SHP77 (cell line): ENCODE measurements at regions not wholly inside any gene's neighbourhood (a gene's known extent, or its start where the extent isn't known, plus 50 kb on each side); places are given as distances from the start of the nearest gene placed in this dataset.

ENCODE experiments used
- DNase-seq, 2 experiments: peaks; one replicate each; lab custom pipeline; 2025; lab: John Stamatoyannopoulos, UW

DNA sequence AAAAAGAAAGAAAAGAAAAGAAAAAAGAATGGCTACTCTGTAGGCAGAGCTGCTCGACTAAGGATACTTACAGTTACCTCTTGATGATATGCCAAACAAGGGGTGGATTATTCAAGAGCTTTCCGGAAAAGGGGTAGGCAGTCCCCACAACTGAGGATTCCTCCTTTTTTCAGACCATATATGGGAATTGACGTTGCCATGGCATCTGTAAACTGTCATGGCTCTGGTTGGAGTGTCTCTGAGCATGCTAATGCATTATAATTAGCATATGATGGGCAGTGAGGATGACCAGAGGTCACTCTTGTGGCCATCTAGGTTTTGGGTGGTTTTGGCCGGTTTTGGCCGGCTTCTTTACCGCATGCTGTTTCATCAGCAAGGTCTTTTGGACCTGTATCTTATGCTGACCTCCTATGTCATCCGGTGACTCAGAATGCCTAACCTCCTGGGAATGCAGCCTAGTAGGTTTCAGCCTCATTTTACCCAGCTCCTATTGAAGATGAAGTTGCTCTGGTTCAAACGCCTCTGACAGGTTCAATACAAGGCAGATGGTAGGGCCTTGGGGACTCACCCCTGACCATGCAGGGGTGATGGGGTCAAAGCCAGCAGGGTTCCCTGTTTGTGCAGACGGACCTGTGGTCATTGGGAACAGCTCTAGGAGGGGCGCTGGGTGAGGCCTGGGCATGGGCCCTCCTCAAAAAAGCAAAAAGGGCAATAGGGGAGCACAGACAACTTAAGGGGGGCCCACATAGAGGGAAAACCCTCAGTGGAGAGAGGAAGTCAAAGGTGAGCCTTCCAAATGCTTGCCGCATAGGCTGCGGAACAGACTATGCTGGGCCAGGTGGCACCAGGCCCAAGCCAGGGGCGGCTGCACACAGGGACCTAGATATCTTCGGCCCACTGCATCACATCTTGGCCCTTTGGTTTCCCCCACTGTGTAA, 251.2 kb upstream of the RAB6C start:
- no peak for DNase-seq

DNA sequence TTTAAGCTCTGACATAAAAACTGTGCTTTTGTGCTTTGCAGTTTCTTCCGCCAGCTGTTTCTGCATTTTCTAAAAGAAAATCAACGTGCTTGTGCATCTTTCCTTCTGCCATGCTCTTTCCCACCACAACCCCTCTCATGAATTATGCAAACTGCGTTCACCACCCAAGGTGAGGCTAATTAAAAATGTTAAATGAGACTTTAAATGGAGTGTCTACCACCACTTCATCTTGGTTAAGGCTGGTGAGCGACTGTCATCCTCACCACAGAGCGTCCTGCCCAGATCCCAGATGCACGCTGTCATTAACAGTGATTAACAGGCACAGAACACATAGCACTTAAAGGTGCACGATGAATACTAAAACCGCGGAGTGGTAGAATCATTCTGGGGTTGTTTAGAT, 250.5 kb upstream of the RAB6C start:
- no peak for DNase-seq

DNA sequence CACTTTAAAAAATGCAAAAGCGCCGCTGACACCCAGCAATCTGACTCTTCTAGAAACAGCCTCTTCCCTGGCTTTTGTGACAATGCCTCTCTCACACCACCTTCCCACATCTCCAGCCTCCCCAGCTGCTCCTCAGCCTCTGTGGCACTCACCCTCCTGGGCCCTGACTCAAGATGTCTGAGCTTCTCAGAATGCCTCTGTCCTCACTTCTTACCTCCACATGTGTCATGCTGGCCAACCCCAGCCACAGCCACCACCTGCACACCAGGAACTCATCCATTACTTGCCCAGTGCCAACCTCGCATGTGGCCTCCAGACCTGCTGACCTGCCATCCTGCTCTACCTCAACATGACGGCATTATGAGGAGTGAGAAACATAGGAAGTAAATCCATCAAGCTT, 249.8 kb upstream of the RAB6C start:
- DNase-seq, result no peak

DNA sequence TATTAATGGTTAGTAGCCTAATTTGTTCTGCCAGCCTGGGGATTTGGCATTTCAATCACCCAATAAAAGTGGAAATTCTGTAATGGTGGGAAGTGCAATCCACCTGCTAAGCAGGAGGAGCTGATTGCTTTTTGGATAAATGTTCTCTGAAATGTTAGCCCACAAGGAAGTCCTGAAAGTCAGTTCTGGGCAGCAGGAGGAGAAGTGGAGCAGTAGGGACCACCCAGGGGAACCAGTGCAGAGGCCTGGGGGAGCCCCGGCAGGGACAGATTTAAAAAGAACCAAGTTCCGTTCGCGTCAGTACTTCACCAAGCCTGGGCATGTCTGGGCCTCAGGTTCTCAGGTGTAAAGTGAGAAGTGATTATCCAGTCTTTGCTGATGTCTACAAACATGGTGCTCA, 248.5 kb upstream of the RAB6C start:
- DNase-seq, result no peak

DNA sequence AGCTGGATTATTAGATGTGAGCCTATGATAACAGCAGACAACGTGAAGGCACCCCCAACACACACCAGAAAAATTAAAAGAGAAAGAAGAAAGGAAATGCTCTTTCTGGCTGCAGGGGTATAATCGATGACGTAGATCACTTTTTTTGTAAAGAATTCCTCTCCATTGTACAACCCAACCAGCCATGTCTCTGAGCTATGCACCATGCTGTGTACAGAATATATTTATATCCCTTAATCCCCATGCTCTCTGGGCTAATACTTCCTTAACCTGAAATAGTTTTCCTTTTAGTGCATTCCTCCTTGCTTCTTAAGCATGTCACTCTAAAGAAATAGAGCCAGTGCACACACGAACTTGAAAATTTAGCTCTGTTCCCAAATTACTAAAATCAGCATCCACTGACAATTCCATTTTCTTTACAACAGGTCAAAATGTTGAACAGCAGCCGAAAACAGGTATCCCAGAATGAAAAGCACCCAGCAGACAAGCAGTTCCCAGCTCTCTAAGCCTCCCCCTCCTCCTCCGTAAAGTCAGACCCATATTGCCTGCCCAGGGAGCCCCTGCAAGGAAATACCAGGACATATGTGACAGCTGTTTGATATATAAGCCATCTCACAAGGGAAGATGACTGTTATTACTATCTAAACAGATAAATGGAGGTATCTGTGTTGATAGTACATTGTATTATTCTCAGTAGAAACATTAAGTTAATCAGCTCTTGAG, 247.4 kb upstream of the RAB6C start:
- DNase-seq, result no peak

DNA sequence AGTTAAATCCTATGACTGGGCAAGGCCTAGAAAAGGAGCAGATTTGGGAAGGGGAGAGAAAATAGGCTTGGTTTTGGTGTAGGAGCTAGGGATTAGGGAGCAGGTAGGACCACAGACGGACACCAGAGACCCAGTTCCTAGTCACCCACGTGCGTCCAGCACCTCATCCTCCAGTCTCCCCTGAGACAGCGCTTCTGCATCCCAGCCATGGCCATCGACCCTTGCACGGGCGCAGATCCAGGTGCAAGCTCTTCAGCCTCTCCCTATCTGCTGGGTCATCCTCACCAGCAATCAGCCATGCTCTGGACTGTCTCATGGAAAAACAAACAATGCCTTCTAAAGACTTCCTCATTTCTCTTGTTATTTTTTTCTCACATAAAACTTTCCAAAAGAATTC, 246.8 kb upstream of the RAB6C start:
- DNase-seq, result no peak

DNA sequence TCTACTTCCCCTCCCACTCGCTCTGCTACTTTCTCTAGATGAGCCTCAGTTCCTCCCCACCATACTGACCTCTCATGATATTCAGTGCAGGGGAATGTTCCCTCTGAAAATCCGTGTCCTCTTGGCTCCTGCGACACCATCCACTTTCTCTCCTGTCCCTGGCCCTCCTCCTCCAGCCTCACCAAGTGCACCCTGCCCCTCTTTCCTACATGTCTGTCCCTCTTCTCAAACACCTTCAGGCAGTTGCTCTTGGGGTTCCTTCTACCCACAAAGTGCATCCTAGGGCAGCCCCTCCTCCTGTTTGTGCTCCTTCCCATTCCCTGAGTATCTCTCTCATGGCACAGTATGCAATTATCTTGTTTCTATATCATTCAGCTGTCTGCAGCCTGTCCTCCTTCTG, 246.4 kb upstream of the RAB6C start:
- no peak for DNase-seq

DNA sequence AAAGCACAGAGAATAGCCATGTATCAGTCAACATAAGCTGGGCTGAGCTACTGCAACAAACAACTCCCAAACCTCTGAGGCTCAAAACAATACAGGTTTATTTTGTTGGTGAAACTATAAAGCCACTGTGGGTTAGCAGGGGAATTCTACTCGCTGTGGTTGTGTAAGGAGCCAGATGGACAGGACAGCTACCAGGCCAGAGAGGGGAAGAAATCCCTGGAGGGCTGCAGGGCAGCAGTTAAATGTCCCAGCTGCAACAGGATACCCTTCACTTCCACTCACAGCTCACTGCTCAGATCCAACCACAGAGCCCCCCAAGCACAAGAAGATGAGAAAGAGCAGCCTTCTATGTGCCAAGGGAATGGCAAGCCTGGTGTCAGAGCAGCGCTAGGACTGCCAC, 245.9 kb upstream of the RAB6C start:
- DNase-seq, result no peak

DNA sequence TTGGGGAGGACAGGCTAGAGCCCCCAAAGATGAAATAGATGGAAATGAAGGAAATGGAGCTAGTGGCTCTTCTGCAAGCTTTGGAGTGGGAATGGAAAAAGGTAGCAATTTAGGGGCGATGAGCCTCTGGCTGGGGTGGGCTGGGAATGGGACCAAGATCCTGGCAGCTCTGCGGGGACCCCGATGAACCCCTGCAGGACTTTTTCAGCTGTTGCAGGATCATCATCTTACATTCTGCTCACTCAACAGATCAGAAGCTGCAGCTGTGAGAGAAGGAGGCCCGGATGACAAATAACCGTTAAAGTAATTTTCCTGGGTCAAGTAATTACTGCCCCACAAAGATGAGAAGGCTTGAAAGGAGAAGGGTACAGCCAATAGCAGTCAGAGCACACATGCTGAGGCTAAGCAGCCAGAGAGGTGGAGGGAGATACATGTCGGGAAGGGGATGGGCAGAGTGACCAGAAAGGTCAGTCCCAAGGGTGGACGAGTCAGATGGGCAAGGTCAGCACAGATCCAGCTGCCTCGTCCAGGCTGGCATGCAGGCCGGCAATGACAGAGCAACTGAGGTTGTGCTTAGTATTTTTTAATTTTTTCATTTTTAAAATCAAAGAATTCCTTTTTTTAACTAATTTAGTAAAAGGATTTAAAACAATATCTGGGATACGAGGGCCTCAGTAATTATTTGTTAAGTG, 245.0 kb upstream of the RAB6C start:
- DNase-seq, result no peak

DNA sequence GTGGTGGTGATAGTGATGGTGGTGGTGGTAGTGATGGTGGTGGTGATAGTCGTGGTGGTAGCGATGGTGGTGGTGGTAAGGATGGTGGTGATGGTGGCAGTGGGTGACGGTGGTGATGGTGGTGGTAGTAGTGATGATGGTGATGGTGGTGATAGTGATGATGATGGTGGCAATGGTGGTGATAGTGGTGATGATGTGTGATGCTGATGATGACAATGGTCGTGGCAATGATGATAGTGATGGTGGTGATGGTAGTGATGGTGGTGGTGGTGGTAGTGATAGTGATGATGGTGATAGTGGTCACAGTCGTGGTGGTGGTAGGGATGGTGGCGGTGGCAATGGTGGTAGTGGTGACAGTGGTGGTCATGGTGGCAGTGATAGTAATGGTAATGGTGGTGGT, 243.9 kb upstream of the RAB6C start:
- no peak for DNase-seq

DNA sequence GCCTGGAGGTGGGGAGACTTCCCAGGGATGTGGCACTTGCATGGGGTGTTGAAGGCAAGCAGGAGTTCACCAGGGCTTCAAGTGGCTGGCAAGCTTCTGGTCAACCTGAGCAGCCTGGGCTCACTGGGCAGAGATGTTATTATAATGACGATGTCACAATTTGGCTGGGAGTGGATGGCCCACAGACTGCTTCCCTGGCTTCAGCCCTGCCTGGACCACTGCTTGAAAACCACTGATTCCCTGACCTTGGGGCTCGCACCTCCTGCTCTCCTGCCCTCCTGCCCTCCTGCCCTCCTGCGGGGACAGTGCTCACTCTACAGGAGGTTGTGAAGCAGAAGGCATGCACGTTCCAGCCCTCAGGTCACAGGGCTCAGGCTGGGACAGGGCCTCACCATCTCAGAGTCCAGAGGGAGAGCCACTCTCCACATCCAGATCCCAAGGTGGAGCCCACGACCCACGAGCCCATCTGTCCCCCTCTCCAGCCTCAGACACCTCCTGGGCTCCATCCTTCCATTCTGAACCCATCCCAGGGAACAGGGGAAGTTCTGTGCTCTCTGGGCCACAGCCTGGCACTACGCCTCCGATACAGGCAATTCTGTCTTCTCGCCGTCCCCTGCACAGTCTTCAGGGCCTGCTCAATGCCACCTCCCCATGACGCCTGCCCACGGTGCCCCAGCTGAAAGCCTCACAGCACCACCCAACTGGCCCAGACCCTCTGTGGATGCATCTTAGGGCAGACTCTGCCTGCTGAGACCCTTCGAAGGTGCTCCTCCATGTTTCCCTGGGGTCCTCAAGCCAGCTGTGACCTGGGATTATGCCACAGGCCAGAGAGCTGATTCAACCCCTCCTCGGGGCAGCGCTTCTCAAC, 241.6 kb upstream of the RAB6C start:
- DNase-seq, result no peak

DNA sequence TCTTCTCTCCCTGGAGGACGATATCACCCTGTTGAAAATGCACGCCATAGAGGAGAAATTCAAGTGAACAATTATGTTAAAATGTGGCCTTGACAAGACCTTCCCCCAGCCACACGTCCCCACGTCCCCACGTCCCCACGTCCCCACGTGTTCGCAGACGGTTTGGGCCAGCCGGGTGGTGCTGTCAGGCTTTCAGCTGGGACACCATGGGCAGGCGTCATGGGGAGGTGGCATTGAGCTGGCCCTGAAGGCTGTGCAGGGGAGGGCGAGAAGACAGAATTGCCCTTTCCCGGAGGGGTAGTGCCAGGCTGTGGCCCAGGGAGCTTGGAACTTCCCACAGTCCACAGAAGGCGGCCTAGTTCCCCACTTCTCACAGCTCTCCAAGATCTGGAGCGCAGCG, 240.7 kb upstream of the RAB6C start:
- no peak for DNase-seq

DNA sequence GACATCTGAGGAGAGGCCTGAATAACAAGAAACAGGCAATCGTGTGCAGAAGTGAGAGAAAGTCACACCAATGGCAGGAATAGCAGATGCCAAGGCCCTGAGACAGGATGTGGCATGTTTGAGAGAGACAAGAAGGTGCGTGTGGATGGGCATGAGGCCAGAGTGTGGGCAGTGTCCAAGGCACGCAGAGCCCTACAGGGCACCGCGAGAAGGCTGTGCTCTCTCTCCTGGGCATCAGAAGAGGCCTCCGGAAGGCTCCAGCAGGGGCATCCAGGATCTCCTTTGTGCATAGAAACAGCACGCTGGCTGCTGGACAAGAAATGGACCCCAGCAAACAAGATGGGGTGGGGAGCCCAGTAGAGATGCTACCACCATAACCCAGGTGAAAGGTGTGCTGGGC, 239.0 kb upstream of the RAB6C start:
- DNase-seq, result no peak

DNA sequence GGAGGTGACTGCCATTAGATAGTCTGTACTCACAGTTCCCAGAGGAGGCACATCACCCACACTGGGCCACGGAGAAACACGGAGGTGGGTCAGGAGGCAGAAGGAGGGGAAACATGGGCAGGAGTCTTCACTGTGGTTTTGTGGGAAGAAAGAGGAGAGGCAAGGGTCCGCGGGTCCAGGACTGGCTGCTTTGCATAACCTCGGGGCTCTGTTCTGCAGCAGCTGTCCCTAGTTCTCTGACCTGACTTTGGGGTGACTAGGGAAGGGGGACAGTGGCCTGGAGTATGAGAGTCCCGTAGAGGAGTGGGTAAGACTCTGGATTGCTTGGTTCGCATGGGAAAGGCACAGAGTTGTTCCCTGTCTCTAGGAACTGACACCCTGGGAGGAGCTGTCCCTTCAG, 238.3 kb upstream of the RAB6C start:
- DNase-seq, result no peak

DNA sequence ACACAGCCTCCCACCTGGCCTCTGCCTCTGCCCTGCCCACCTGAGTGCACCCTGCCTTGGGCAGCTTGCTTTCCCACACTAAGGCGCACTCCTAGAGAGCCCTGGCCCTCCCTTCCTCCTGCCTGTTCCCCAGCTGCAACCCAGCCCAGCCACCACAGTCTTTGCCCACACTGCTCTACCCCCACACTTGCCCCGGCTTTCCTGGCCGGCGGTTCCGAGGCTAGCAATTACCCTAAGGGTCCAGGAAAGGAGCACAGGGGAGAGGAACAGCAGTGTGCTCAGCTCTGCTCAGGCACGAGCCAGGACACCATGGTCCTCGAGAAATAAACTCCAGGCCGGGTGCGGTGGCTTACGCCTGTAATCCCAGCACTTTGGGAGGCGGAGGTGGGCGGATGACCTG, 237.8 kb upstream of the RAB6C start:
- DNase-seq, result no peak

DNA sequence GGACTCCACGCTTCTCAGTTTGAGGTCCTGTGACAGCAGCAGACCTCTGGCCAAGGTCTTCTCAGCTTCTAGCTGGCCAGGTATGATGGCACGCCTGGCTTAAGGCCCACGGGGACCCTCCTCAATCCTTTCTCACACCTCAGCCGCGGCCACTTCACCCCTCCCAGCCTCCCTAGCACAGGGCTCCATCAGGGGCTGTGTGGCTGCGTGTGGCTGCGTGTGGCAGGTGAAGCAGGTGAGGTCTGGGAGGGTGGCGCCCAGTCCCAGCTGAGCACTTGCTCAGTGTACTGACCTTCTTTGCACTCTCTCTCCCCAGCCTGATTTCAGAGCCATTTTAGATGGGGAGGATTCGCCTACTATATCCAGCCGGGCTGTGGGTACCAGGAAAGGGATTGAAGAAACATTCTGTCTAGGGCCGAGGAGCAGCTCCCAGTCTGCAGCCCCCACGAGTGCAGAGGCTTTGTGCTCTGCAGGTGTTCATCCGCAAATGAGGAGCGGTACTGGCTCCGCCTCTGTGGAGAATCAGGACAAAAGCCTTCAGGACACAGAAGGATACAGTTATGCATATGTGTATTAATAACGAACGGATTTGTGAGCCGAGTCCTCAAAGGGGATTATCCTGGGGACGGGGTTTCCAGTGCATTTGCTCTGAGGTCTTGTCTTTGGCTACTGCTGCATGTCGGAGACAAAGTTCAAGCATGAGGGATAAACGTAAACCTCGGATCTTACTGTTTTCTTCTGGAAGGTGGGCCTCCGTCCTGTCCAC, 236.9 kb upstream of the RAB6C start:
- no peak for DNase-seq

DNA sequence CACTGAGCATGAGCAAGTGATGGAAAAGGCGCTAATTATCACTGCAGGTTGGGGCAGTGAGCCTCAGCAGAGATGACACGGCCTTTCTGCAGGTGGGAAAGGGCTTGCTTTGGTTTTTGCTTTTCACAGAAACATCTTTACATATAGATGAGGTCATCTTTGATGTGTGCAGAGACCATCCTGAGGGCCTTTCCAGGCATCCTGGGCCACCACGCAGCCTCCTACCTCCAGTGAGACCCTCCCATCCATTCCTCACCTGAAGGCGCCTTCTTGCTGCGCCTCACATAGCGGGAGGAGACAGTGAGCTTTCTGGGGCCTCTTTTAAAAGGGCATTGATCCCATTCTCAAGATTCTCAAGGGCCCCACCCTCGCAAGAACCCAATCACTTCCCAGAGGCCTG, 235.3 kb upstream of the RAB6C start:
- DNase-seq, result no peak

DNA sequence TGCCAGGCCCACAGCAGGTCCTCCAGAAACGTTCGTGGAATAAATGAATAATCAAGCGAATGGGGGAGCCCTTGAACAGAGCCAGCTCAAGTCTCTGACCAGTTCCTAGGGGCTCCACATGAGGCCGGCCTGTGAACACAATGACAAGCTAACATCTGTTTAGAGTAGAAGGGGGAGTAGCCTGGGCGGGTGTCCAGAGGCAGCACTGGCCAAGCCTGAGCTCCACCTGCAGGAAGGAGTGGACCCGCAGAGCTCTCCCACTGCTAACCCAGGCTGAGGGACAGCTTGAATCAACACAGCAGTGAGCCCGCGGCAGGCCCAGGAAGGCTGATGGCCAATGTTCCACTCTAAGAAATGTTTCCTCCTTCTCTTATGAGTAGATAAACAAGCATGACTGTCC, 234.8 kb upstream of the RAB6C start:
- DNase-seq, result peak in 1 of 2 experiments; percentile 13

DNA sequence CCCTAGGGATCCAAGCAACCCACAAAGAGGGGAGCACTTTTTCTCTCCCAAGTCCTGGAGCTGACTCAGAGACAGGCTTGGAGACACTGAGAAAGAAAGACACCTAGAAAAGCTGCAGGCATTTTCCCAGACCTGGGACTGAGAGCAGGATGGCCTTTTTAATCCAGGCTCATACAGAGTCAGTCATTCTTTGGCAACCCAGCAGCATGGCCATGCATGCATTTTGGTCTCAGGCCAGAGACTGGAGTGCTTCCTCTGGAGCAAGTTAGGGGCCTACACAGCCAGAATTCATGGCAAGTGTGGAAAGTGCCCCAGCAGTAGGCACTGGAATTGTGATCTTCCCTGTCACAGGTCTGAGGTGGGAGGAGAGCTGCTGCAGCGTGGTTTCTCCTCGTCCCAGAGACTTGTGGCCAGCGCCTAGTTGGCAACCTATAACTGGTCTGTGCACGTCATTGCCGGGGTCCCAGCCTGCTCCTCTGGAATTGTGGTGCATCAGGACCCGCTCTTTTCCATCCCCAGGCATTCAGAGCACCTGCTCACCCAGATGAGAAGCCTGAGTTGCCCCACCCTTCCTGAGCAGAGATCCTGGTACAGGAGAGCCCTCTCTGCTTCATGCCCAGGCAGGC, 231.9 kb upstream of the RAB6C start:
- DNase-seq, result no peak

DNA sequence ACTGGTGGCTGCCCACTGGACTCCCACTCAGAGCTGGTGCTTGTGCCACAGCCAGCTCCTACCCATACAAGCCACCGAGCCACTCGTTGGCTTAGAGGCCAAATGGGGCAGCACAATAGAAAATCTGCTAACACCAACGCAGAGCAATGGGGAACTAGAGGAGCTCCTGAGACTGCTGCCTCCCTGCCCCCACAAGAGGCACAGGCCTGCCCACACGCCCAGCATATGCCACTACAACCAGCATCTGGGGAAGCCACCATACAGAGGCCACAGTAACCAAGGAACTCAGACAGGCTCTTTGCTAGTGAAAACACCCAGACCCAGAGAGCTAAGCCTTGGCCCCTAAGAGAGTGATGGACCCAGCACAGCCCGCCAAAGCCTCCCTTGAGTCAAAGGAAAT, 231.2 kb upstream of the RAB6C start:
- no peak for DNase-seq

DNA sequence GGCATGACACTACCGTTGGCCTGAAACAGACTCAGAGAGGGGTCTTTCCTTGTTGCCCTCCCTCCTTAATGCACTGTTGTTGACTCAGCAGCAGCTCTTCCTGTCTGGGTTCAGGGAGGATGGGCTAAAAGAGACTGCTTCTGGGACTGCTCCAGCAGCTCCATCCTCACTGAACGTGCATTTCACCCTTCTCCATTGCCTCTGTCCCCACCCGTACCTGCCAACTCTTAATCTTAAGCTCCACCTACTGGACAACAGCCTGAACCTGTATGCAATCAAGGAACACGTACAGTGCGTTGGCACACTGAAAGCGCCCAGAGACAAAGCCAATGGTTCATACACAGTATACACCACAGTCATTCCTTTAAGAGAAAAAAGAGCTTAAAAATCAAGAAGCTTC, 230.8 kb upstream of the RAB6C start:
- DNase-seq, result peak; percentile 34 to 62
